ENCODE measurements at regions not wholly inside any gene's neighbourhood (a gene's known extent, or its start where the extent isn't known, plus 50 kb on each side); places are given as distances from the start of the nearest gene placed in this dataset.

DNA sequence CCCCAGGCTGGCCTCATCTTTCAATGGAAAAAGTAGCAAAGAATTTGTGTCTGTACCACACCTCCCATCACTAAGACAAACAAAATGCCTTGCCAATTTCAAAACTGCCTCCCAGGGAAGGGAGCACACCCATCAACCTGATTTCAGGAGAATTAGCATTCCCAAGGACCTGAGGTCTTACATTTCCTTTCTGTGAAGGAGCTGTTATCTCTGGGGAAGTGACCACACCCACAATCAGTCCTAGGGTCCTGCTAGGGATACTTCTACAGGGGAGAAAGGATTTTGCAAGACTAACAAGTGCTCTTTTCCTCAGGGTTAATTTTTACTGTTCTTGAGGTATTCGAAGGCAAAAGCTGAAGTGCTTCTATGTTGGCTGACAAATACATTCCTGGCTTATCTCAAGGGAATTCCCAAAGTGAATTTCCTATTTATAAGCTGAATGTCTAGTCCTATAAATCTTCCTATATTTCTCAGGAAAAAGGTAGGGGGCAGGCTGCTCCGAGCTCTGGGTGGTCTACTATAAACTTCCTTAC is 97.4 kb upstream of the ITGA1 start:
- DNase-seq, result no peak

DNA sequence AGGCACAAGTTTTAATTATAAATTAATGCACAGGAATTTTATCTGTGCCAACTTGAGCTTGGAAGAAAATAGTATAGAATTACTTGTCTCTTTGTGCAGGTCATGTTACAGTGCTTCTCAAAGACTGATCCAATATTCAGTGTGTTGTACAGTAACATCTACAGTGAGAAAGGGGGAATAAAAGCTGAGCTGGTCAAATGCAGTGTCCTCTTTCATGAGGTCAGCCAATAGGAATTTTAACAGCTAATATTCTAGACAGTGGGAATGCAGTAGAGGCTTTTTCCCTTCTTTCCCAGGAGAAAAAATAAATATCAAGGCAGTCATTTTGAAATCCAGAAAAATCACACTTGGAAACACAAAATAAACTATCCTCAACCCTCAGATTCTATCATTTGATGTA is 95.7 kb upstream of the ITGA1 start:
- DNase-seq, result no peak

DNA sequence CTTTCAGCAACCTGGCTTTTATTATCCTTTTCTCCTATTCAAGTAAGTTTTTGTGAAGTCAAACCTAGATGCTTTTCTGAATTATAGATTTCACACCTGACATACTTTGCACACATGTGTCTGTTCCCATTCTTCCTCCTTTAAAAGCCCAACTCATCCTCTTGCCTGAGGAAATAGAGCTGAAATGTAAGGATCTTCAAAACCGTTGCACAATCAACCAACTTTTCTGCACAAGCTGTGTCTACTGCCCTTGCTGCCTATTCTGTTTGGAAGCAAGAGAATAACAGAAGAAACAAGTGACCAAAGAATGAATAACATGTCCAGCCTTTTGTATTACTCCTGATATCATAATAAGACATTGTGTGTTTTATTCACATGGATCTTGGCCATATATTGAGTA is 95.1 kb upstream of the ITGA1 start:
- DNase-seq, result no peak

DNA sequence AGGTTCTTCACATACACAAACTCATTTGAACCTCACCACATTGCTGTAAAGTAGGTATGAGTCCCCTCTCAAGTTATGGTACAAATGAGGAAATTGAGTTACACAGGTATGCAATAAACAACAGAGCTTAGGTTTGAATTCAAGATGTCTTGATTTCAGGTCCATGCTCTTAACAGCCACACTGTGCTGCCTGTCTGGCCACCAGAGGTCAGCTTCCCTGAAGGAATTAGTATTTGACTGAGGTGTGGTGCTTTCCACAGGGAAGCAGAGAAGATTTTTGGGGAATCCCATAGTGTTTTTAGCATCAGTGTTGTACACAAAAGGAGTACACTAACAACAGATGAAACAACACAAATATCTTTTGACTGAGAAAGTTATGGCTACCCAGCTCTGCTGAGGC is 94.4 kb upstream of the ITGA1 start:
- DNase-seq, result no peak

DNA sequence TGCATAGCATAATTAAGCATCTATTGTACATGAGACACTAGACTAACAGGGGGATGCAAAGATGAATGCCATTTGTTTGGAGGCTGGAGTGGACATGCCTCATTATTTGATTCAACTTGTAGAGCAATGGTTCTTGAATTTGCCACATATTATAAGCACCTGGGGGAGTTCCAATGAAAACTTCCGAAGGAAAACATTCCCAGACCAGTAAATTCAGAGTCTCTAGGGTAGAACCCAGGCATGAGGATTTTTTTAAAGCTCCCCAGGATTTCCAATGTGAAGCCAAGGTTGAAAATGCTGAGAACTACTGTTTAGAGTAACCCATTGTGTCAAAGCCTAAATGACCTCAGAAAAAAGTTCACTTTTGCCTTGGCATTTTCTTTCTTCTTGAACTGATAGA is 93.9 kb upstream of the ITGA1 start:
- DNase-seq, result no peak

DNA sequence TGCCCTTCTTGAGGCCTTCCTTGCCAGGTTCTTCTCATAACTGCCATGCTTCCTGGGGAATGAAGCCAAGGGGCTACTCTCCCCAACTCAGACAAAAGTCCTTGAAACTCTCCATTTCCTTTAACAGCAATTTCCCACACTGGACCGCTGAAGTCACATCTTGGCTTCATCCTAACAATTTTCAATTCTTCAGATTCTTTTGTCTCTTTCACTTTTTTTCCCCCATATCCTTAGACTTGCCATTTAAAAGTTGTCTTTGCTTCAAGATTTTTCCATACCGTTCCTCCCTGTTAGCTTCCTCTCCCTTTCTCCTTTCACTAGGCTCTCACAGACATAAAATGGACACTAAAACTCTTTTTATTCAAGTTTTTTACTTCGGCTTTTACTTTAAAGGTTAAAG is 93.1 kb upstream of the ITGA1 start:
- no peak for DNase-seq

DNA sequence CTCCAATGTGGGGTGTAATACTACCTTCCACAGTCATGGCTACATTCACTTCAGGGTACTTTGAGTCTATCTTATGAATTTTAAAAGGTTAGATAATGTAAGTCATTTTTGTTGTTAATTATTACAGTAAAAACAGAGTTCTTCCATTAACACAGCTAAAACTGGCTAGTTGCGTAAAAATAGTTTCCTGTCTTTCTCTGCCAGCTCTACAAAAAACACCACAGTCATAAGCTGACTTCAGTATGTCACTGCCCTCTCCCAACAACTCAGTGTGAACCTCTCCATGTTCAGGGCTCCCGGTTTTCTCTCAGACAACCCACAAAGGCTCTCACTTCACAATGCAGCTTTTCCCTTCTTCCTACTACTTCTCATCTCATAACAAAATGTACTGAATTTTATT is 84.8 kb upstream of the ITGA1 start:
- DNase-seq, result no peak

DNA sequence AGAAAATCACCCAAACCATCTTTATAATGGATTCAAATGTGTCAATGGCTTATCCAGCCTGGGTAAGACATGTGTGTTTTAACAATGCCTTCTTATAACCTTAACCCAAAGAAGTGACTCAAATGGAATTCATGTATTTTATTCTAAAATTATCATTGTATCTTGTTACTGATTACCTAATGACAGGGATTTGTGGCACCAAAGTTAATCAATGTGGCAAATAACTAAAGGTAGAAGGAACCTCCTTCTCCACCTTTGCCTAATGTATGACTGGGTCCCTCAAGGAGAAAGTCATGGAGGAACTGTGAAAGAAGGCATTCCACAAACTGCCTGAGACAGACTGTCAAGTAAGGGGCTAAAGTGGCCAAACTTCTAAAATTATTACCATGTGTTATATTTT is 84.4 kb upstream of the ITGA1 start:
- DNase-seq, result no peak

DNA sequence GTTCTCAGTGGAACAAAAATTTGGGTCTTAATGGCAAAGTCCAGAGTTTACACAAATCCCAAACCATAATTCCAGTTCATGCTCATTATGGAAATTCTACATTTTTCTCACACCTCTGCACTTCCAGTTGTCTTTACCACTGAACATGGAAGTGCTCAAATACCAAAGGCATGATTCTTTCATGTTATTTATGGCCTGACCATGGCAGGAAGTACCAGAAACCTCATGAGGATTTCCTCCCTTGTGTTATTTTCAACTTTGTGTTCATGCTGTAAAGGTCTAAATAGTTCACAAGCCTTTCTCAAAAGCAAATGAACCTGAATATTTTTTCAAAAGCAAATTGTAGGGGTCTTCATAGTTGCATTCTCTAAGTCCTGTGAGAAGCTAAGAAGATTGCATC is 82.0 kb upstream of the ITGA1 start:
- no peak for DNase-seq

DNA sequence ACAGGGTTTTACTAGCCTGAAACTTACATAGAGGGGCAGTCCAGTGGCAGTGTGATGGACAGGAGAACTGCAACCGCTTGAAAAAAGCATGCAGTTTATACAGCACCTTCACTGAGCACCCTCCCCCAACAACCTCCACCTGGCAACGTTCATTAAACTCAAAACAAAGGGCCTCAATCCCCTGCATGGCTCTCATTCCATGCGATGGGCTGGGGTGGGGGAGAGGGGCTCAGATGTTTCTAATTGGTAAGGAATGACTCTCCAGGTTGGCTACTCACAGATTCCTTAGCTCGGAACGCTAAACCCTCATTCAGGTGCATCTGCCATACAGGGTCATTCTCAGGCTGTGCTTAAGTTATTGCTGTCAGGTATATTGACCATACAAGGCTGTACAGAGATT is 80.9 kb upstream of the ITGA1 start:
- no peak for DNase-seq

DNA sequence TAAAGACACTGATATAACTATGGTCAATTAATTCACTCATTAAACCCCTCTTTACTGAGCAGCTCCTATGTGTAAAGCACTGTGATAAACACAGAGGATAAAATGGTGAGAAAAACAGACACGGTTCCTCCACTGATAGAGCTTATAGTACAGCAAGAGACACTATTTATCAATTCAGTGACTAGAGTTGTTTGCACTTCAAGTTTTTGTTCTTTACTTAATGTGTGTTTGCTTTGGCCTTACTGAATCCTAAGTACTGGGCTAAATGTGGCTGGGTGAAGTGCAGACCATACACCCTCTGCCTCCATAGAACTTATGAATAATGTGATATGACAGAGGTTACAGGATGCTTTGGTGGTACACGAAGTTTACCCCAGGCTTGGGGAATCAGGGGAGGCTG is 80.1 kb upstream of the ITGA1 start:
- DNase-seq, result no peak

DNA sequence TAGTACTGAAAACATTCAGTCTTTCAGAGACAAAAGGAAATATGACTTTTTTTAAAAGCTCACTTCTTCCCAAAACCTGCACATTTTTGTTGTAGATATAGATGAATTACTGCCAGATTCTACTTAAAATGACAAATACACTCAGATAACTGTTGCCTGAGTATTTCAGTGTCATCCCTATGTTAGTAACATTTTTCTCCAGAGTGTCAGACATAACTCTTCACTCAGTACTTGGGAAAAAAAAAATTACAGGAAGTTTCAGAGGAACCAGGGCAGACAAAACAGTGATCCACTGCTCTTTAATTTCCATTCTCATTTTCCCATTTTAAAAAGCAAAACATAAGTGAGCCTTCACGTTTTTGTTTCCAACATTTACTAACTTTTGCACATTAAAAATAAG is 79.3 kb upstream of the ITGA1 start:
- DNase-seq, result no peak

DNA sequence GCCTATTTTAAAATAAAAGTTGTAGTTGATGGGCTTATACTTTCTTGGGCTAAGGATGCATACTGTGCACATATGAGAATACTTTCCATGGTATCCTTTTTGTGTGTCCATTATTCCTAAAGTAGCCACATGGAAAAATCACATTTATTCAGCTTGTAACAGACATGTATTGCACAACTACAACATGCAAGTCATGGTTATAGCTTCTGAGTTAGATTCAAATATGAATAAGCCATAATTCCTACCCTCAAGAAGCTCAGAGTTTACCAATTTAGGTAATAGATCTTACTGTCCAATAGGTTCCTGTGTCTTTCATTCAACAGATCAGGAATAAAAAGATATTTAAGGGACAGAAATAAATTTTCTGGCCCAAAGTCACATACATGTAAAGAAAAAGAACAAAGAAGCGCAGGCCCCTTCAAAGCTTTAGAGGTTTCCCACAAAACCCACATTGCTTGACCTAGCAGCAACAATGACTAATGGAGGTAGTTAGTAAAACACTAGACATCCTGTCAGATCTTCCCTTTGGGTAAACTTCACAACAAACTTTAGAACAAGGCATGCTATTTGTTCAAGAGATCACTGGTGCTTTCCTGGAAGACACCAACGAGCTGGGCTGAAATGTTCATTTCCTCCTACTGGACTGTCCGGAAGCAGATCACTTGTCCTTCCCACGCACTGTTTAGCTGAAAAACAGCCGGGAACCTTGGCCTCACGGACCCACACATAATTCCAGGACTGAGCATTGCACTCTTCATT is 78.4 kb upstream of the ITGA1 start:
- DNase-seq, result no peak

DNA sequence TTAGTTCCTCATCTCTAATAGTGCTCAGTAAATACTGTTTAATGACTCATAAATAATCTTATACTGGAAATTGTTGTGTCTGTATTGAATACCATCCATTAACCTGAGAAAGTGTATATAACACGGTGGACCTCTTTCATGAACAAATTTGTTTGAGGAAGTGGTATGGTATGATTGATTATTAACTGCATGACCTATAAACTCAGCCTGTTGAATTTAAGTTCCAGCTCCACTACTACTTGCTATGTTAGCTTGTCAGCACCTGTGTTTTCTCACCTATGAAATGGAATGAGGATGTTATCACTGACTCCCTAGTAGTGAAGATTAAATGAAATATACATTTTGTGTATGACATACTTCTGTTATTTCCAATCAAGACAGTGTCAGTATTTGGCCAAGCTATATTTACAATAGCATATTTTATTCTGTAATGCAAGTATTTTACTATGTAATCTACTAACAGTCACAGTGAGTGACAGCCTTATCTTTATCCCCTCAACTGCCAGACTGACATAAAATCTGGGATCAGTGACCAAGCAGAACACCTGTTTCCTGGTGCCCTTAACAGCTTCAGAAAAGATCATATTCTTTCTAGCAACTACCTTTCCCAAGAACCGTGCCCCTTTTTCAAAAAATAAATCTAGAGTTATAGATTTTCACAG is 77.3 kb upstream of the ITGA1 start:
- no peak for DNase-seq

DNA sequence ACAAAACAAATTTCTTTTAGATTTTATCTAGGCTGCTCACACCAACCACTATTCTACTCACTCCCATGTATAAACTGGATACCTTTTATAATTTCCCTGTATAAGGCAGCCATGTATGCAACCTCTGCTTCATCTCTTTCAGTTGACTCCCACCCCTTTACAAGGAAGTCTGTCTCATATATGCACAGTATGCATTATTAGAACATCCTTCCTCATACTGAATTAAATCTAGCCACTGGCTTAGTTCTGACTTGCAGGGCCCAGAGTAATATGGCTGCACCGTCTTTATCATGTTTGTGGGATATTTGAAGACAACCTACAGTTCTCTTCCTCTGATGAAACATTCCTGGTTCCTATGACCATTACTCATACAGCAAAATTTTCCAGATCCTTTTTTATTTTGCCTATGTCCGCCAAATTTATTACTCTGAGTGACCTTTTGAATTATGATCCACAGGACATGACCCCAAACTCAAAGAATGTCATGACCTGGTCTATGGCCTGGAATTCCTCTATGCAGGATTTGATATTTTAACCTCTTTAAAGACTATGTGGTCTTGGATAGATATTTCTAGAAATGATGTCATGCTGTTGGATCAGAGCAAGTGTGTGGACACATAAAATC is 76.6 kb upstream of the ITGA1 start:
- no peak for DNase-seq

DNA sequence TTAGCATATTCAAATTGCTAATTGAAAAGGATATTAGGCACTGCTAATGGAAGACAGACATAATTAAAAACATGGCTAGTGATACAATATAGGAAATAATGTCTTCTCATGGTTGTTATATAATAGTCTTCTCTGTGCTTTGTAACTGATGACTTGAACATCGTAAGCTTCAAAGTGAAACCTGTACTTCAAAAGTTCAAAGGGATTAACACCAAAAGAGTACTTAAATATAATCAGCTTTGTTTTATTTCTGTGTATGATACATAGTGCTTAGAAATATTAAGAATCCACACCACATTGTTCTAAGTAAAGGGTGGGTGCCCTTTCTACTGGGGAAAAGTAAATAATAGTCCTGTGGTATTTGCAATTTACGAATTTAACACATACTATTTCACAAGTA is 75.4 kb upstream of the ITGA1 start:
- no peak for DNase-seq

DNA sequence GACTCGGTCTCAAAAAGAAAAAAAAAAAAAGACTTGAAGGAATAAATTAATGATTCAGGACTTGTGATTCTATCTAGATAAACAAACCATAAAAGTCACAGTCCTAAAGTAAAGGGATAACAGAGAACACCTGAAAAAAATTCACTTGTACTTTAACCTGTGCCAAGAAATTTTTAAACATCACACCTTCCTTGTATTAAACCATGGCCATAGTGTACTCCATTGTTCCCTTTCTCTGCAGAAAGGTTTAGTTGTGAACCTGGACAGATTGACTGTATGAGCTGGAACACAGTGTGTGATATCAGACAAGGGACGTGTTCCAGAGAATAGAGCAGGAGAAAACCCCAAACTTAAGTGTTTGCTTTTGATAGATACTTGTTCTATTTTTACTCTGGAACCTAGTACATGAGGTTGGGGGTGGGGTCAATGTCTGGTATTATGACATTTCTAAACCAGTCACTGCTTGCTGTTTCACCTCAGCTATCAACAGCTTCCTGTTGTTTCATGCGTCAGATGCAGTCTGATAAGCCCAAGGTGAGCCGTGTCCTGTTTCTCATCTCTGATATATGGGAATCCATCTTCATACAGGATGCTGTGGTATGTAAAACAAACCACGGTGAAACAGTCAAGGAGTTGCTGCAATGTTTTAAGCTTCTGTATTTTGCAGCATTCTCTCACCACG is 62.5 kb upstream of the ITGA1 start:
- DNase-seq, result peak; percentile 4

DNA sequence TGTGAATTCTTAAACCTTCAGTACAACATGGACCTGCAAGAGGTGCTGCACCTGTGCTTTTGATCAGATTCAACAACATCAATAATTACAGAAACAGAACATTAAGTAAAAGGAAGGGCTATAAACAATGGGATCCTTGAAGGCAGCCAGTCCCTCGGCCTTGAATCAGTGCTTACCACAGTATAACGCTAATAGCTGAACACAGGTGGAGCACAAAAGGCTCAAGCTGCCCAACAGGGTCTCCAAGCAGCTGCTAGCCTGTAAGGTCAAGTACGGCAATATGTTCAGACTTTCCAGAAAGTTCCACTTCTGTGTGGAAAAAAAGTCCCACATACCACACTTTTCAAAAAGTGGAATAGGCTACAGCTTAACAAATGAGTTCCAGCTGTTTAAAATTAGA is 61.9 kb upstream of the ITGA1 start:
- DNase-seq, result peak; percentile 10

DNA sequence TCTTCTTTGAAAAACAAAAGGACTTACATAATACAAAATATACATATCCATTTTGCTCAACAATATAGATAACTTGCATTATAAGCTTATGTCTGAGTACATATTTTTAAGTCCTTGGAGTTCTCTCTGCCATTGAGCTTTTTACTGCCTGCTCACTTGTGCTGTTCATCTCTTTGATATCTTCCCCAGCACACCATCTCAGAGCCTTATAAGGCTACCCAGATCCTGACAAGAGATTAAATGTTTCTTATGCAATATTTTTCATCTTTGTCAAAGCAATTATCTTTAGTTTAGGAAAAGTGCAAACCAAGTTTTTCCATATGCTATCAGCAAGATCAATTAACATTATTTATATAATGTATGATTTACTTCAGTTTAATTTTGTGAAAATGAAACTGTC is 60.7 kb upstream of the ITGA1 start:
- no peak for DNase-seq

DNA sequence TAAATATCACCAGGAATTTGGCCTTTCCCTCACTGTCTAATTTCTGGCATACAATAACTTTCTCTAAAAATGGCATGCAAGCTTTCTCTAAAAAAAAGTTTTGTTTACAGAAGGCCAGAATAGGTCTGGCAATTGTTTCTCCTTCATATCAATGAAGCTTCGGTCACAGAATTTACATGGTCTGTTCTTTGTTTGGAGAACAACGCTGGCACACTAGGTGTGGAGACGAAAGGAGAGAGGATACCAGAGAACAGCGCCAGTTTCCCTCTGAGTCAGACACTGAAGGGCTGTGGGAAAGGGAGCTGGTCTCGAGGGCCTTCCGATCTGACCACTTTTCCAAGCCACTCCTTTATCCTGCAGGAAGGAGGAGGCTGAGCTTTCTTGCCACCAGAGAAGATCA is 60.1 kb upstream of the ITGA1 start:
- DNase-seq, result no peak

DNA sequence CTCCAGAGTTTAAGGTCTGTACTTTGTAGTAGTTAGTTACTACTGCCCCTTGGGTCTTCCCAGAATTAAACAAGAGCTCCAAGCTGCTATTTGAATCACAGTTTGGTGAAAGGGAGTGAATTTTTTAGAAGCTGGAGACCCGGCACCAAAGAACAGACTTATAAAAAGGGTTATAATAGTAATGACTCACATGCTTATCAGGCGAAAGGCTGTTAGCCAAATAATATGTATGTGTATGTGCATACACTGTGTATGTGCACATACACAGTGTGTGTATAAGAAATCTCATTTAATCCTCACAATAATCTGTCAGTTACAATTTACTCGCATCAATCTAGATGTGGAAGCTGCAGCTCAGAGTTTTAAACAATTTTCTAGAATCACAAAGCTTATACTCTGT is 59.5 kb upstream of the ITGA1 start:
- no peak for DNase-seq

DNA sequence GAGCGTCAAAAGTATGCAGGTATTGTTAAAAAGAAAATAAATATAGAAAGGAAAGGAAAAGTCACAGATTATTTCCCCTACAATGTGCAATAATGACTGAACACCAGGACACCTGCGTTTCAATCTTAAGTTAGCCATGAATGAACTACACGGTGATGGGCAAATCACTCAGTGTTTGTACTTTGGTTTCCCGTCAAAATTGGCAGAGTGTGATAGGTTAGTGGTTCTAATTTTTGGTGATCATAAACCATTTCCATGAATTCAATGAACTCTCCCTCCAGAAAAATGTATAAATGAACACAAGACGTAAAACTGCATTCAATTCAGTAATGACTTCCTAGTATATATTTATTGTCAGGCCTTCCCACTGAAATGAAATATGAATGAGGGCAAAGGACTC is 59.0 kb upstream of the ITGA1 start:
- no peak for DNase-seq

DNA sequence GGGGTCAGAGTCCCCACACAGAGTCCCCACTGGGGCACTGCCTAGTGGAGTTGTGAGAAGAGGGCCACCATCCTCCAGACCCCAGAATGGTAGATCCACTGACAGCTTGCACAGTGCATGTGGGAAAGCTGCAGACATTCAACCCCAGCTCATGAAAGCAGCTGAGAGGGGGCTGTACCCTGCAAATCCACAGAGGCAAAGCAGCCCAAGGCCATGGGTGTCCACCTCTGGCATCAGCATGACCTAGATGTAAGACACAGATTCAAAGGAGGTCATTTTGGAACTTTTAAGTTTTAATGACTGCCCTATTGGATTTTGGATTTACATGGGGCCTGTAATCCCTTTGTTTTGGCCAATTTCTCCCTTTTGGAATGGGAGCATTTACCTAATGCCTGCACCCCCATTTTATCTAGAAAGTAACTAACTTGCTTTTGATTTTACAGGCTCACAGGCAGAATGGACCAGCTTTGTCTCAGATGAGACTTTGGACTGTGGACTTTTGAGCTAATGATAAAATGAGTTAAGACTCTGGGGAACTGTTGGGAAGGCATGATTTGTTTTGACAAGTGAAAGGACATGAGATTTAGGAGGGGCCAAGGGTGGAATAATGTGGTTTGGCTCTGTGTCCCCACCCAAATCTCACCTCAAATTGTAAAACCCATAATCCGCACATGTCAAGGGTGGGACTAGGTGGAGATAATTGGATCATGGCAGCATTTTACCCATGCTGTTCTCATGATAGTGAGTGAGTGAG is 56.3 kb upstream of the ITGA1 start:
- DNase-seq, result no peak

Data from NCI-H1105 (cell line).